RPMI8226 (cell line): ENCODE measurements at regions not wholly inside any gene's neighbourhood (a gene's known extent, or its start where the extent isn't known, plus 50 kb on each side); places are given as distances from the start of the nearest gene placed in this dataset.
"Not testable (repeated sequence)": the region's sequence is repeated elsewhere in the genome, so short reads cannot be mapped to it uniquely, and the experiment has no call there.

Experiments used
- DNase-seq: peaks from one replicate; pipeline ENCODE4 v3.0.0-alpha.2; 2015

DNA sequence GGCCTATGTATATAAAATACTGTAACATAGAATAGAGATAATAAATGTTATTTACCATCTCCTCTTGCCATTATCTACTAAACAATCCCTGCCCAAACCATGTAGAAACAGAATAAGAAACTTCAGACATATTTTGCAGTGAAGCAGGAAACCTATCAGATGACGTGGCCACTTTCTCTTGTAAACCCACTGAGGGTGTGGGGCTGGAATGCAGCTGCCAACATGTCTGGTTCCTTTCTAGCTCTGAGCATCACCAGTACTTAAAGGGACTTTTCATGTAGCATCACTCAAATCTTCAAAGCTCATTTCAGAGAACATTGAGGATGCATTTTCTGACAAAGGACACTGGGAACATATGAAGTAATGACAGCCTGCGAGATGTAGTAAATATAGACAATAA is 251.8 kb downstream of the LPIN1 start:
- no peak for DNase-seq

DNA sequence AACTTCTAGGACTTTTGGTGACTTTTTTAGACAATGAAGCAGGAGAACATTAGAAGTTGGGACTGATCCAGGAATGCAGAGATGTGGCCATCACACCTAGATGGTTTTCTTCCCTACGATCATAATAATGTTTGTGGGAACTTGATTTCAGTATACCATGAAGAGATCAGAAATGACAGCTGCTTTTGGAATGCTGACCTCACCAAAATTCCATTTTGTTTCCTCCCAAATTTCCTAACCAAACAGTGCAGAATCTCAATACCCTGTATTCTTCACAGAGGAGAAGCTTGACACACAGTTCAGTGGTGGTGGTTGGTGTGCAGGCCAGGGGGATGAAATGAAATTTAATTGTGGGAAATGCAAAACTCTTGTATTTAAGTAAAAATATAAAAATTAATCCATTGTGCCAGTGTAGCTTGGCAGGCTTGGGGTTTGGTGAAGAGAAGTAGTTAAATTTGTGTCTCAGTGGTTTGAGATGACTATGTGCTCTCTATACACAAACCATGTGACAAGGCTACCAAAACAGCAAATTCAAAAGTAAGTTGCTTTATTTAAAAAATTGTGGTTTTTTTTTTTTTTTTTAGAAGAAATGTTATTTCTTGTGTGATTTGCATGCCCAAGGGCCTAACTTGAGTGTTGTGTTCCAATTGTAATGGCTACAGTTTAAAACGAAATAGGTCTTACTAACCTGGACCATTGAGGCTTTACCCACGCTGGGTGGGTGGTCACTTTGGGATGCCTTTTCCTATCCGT is 252.4 kb downstream of the LPIN1 start:
- no peak for DNase-seq

DNA sequence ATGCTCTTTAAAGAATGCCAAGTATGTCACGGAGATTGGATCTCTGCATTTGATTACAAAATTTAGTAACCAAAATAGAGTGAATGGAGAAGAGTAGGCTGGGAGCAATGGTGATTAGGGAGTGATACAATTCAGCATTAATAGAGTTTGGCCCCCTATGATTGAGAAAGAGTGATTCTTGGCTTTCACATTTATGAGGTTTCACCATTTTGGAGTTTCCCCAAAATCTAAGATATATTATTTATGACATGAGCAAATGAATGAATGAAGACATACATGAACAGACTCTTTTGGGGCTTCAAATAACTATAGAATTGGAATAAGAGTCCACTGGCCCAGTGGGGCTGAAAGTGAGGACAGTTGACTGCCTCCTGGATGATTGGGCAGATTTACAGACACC is 255.2 kb downstream of the LPIN1 start:
- no peak for DNase-seq

DNA sequence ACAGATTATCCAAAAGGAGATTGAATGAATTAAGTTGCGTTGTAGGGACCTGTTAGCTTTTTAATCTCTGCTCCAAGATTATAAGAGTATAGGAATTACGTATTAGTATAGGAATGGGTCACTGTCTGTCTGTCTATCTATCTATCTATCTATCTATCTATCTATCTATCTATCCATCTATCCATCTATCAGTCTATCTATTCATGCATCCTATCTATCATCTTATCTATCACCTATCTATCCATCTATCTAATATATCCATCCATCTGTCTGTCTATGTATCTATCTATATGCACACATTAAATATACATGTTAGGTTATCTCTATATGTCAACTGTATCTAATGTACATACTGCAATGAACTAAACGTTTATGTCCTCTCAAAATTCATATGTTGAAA is 255.8 kb downstream of the LPIN1 start:
- no peak for DNase-seq

DNA sequence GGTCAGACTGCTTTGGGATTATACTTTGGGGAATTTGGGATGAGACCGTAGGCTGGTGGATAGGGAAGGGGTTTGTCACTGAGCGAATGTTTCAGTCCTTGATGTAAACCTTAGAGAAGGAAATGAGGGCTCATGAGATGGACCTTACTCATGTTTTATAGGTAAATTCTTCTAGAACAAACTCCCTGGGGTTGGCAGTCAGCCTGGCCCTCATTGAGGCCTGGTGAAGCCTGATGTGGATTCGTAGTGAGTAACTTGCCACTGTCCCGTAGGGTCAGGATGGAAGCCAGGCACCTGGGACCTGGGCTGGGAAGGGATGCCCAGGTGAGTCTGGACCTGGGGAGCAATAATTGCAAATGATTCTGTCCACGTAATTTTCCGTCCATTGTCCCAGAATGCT is 258.3 kb downstream of the LPIN1 start:
- no peak for DNase-seq

DNA sequence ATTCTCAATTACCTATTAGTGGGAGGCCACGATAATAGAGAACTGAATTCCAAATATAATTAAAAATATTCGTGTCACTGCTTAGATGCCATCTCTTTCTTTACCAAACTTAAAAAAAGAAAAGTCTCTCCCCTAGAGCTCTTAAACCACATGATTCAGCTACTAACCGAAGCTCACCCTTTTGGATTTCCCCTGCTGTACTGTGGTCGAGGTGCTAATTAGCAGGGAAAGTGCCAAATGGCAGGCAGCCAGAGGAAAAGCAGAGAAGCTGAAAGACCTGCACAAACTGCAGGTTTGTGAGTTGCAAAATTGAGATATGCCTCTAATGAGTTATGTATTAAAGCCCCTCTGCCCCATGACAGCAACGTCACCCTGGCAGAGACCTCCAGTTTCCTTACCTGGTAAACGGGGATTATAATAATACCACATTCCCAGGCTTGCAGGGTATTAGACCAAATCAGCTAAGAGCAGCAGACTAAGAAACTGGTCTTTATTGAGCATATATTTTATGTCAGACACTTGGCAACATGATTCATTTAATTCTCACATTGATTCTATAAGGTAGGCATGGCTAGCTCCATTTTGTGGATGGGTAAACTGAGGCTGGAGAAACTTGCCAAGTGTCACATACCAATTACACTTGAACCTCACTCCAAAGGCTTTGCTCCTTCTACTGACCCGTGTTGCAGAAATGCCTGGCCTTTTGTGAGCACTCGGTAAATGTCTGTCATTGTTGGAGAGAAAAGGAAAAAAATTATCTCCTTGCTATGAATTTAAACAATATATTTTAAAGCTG is 259.7 kb downstream of the LPIN1 start:
- peak; percentile 72 for DNase-seq

DNA sequence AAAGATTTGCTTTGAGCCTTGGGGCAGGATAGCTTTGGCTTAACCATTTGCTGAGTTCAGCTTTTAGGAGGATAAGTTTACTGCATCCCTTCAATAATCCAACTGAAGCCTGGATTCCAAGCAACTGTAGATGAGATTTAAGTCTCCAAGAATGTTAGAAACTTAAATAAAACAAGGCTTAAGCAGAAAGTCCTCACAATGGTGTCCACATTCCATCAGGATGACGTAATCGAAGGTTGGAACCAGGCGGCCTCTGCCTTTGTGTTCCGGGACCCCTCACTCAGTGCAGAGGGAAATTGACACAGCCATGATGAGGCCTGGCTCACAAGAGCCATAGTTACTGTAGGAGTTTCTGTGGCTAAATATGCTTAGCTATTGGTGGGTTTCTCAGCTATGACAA is 260.4 kb downstream of the LPIN1 start:
- no peak for DNase-seq

DNA sequence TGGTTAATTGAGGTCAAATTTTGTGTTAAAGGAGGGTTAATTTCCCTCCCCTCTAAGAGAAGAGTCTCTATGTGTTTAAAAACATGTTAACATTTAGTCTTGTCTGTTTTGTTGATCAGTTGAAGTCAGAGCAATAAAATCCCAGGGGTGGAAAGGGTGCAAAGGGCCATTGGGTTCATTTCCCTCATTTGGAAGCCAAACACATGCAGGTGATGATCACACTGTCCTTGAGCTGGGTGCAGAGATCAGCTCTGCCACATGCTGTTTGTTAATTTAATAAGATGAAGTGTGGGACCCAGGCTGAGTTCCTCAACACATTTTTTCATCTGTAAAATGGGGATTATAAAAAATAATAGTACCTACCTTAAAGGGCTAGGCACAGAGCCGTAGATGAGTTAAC is 260.9 kb downstream of the LPIN1 start:
- DNase-seq, result no peak

DNA sequence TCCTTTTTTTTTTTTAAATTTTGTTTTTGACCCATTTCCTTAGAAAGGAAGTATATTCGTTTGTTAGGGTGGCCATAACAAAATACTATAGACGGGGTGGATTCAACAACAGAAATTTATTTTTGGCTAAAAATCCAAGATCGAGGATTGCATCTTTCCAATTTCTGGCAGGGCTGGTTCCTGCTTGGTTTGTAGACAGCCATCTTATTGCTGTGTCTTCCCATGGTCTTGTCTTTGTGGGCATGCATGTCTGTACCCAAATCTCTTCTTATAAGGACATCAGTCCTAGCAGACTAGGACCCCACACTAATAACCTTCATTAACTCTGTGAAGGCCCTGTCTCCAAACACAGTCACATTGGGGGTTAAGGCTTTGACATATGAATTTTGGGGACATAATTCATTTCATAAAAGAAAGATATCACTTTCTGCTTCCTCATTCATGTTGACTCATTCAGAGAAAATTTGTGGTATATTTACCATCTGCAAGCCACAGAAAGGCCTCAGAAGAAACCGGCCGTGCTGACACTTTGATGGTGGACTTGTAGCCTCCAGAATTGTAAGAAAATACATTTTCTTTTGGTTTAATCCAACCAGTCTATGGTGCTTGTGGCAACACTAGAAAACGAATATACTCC is 262.1 kb downstream of the LPIN1 start:
- no peak for DNase-seq

DNA sequence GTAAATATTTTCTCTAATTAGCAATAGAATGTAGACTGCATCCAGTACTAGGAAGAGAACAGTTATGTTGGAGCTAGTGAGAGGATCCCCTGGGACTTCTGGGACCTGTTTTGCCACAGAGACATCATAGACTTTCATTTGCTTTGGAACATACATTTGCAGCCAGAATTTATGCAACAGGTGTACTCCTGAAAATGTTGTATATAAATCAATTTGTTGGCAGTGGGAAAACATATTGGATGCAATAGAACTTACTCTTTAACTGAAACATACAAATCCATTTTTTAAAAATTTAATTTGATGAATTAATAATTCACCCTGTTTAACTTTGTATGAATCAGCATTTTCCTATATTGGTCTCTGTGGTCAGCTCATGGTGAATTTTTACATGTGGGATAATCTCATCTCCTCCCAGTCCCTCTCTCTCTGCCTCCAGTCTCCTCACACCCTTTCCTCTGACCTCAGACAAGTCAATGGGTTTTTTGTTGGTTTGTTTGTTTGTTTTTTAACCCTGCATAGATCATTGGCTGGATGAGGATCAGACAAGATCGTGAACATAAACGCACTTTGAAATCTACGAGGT is 263.0 kb downstream of the LPIN1 start:
- no peak for DNase-seq

DNA sequence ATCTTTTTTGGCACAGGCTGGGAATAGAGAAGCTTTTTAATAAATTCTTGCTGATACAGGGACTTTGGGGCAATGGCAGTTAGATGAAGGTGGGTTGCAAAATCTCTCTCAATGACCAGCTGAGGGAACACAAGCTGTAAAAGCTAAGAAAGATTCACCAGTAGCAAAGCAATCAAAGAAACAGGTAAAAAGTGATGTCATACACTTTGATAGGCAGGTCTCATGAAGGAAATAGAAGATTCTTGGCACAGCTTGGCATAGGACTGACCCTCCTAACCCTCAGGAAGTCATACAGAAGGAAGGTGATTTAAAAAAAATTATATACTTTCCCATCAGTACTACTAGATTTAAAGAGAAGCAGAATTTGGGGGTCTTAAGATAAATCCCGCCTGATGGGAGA is 263.6 kb downstream of the LPIN1 start:
- no peak for DNase-seq

DNA sequence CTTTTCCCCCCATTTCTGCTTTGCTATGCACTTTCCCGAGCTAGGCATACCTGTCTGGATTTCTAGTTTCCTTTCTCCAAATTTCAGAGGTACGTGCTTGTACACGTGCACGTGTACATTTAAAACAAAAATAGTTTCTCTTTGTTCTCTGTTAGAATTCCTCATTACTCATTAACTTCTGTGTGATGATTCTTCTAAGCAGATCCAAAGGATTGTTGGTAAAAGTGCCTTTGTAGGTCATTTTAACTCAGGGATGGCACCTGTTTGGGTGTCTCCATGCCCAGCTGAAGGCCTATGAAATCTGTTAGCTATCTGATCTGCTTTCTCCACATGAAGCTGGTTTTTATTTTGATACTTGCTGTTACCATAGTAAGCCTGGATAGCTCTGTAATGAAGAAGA is 264.3 kb downstream of the LPIN1 start:
- no peak for DNase-seq

DNA sequence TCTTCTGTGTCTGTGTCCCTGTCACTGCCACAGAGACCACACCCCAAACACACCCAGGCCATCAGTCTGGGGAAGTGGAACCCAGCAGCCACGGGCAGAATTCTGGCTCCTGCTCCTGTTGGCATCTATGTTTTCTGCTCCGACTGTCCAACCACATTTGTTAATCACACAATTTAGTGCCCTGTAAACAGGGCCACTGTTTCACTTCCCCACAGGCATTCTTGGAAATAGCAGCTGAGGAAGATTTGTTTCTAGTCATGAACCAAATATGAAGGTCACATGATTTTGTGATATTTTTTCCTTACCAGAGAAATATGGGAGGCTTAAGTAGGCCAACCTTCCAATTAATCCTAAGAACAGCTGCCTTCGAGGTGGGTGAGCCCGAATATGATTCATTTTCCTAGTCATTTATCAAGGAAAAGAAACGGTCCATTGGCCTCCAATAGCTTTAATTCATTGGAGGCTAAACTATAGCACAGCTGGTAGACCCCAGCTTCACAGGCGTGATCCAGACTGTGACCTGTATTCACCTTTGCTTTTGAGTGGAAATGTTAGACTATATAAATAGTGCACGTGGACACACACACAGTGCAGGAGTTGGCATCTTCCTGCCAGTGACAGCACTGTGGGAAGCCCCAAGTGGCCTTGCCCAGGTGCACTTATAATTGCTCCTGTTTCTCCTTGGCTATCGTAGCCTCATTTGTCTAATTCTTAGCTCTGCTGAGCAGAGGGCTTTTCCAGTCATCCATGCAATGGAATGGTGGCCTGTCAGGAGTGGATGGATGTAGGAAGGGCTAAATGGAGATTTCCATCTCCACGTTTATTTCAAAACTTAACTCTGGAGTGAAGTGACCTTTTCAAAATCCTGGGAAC is 267.9 kb downstream of the LPIN1 start:
- peak; percentile 27 for DNase-seq

DNA sequence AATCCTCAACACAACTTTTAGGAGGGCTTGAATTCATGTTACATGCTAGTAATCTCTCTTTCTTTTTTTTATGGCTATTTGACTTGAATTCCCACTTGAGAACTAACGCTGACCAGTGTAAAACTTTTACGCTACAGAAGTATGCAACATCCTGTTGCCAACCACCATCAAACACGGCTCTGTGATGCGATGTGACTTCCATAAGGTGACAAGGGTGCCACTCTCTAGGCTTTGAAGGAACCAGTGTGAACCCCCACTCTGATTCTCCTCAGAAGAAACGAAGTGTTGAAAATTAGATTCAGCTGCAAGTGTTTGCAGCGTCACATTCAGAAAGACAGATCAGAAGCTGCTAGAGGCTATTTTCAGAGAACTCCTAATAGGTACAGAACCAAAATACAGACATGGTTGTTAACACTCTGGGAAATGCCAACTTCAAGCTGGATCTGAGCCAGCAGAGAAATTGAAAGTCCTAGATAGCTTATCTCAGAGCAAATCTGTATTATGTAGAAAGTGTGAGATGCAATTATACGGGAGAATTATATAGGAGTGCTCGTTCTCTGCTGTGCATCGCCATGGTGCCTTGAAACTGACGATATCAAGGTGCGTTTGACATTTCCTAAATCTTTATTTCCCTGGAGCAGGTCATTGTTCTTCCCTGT is 271.2 kb downstream of the LPIN1 start:
- DNase-seq, result no peak

DNA sequence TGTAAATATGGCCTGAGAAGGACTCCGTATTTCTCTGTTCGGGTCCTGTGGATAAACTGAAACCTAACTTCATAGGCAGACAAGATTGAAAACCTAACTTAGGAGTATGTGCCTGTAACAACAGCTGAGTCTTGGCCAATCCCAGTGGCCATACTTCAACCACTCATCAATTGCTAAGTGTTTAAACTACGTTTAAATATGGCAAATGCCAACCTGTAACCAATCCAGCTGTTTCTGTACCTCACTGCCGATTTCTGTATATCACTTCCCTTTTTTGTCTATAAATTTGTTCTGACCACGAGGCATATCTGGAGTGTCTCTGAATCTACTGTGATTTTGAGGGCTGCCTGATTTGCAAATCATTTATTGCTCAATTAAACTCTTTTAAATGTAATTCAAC is 272.3 kb downstream of the LPIN1 start:
- DNase-seq, result not testable (repeated sequence)

DNA sequence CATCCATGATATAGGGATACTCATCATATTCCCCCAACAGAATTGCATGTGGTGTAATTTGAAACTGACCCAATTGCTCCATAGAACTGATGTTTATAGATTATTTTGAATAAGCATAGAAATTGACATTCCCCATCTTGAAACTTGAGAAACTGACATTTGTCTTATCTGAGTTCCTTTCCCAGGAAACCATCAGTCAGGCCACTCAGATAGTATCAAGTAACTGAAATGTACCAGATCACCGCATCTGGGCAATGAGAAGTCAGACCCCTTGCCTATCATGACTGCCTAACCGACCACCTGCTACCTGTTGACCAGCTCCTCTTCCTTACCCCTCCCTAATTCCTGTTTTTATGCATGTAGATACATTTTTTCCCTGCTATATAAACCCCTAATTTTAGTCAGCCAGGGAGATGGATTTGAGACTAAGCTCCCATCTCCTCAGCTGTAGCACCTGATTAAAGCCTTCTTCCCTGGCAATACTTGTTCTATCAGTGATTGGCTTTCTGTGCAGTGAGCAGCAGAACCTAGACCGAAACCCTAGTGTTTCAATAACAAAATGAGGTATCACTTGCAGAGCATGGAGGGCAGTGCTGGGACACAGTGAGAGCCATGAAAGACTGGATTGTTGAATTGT is 274.5 kb downstream of the LPIN1 start:
- no peak for DNase-seq

DNA sequence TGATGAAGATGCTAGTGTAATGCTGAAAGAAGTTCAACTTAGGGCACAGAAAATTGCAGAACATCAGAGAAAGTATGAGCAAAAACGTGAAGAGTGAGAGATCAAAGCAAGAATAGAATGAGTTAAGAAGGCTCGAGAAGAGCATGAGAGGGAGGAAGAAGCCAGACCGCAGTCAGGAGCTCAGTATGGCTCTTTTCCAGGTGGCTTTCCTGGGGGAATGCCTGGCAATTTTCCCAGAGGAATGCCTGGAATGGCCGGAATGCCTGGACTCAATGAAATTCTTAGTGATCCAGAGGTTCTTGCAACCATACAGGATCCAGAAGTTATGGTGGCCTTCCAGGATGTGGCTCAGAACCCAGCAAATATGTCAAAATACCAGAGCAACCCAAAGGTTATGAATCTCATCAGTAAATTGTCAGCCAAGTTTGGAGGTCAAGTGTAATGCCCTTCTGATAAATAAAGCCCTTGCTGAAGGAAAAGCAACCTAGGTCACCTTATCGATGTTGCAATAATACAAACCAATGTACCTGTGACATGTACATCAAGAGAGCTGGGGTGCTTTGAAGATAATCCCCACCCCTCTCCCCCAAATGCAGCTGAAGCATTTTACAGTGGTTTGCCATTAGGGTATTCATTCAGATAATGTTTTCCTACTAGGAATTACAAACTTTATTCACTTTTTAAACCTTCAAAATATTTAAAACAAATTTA is 277.9 kb downstream of the LPIN1 start:
- not testable (repeated sequence) for DNase-seq

DNA sequence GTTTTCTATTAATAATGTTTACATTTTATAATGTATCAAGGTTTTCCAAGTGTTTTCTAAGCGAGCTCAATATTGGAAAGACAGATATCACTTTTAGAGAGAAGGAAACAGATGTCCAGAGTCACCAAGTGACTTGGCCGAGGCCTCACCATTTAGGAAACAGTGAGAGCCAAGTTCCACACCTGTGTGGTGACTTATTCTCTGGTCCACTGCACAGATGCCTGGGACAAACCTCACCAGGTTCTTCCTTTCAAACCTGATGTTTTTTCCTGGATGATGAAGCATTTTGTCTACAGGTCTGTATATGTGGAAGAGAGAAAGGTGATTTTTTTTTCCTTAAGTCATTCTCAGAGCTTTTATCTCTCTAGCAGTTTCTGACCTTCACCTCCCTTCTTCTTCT is 280.7 kb downstream of the LPIN1 start:
- no peak for DNase-seq

DNA sequence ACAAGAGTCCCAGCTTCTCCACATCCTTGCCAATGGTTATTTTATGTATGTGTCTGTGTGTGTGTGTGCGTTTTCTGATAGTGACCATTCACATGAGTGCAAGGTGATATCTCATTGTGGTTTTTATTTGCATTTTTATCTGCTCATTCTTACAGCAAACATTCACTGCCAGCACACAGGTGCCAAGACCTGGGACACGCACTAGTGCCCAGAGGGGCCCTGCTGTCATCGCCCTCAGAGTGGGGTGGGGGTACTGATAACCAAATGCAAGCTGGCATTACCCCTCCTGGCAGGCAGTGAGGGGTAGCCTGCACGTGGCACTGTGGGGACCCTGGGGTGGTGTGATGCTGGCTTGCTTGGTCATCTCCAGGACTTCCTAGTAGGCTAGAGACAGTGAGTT is 285.4 kb downstream of the LPIN1 start:
- DNase-seq, result no peak

DNA sequence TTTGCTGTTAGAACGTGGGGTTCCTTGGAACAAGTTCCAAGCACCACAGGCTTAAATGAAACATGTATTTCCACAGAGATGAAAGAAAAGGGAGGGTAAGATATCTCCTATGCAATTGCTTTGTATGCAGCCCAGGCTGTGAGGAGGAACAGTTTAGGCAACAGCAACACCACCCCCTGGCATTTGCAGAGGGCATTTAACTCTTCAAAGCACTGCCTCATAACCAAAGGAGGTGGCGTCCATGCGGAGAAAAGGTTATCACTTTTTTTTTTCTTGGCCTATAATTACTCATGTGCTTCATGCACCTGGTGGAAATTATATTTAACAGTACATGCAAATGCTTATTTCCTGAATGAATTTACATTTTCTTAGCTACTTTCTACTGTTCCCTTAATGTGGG is 286.0 kb downstream of the LPIN1 start:
- no peak for DNase-seq

DNA sequence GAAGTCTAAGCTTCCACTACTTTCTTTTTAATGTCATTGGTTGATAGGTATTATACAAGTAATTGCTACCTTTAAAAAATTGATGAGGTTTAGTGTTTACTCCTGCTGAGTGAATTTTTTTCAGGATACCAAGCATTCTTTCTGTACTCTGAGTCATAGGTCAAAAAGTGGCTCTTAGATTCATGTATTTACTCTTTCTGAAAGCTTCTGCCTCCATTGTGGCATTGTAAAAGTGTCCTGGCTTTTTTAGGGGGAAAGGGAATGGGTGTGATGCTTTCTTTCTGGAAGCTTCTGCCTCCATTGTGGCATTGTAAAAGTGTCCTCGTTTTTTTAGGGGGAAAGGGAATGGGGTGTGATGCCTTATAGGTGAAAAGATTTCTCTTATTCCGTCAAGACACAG is 286.5 kb downstream of the LPIN1 start:
- no peak for DNase-seq
